ENCODE measurements at regions not wholly inside any gene's neighbourhood (a gene's known extent, or its start where the extent isn't known, plus 50 kb on each side); places are given as distances from the start of the nearest gene placed in this dataset.

GRCh38 chr4:63708661-63709060 lies 700.6 kb downstream of the TECRL start:
- no peak overlapping the region for H3K27ac ChIP-seq (ENCODE audit: low read depth, low read length, poor library complexity, severe bottlenecking)

GRCh38 chr4:63700569-63700968 lies 708.7 kb downstream of the TECRL start:
- ChIA-PET POLR2A (ENCODE audit: low non-redundant PET) (no interaction called here), CTCF (no interaction called here)
- TF ChIP-seq CTCF (conservative IDR thresholded peaks at IDR 0.05; ENCODE audit: low read depth, low read length) (no peak), EZH2 (IDR thresholded peaks at IDR 0.05; ENCODE audit: borderline replicate concordance, low read depth, low read length, poor library complexity, severe bottlenecking) (no peak)
- no TSS peak for BruUV-seq (replicated peaks)
- intact Hi-C loops (cut with micrococcal nuclease; ENCODE audit: unreplicated experiment): no loop called here
- Histone ChIP-seq H3K27me3 (replicated peaks; ENCODE audit: insufficient read depth, low read depth, low read length, poor library complexity) (no peaks in the 10 kb centered on the region), H3K9me3 (ENCODE audit: low read depth, low read length, poor library complexity, severe bottlenecking) (no peaks in the 10 kb centered on the region), H3K36me3 (ENCODE audit: insufficient read depth, low read length, poor library complexity, severe bottlenecking) (no peaks in the 10 kb centered on the region), H3K27ac (ENCODE audit: low read depth, low read length, poor library complexity, severe bottlenecking) (no peak overlapping the region), H3K4me1 (ENCODE audit: insufficient read depth, low read length, poor library complexity, severe bottlenecking) (no peaks in the 10 kb centered on the region), H3K4me3 (ENCODE audit: low read depth, low read length, poor library complexity, severe bottlenecking) (no peak overlapping the region)
- DNase-seq (ENCODE audit: low spot score): no peak

More at GRCh38 chr4:63708661-63709060, 700.6 kb downstream of the TECRL start:
- POLR2A ChIA-PET (ENCODE audit: low non-redundant PET): no interaction called here
- no peaks in the 10 kb centered on the region for H3K27me3 ChIP-seq (replicated peaks; ENCODE audit: insufficient read depth, low read depth, low read length, poor library complexity)
- DNase-seq (ENCODE audit: low spot score): no peak
- no peaks in the 10 kb centered on the region for H3K9me3 ChIP-seq (ENCODE audit: low read depth, low read length, poor library complexity, severe bottlenecking)
- no peak for TF ChIP-seq EZH2 (IDR thresholded peaks at IDR 0.05; ENCODE audit: borderline replicate concordance, low read depth, low read length, poor library complexity, severe bottlenecking)
- TF ChIP-seq CTCF (conservative IDR thresholded peaks at IDR 0.05; ENCODE audit: low read depth, low read length): no peak
- CTCF ChIA-PET: no interaction called here
- no peak overlapping the region for H3K4me3 ChIP-seq (ENCODE audit: low read depth, low read length, poor library complexity, severe bottlenecking)
- BruUV-seq (replicated peaks): no TSS peak
- H3K4me1 ChIP-seq (ENCODE audit: insufficient read depth, low read length, poor library complexity, severe bottlenecking): no peaks in the 10 kb centered on the region
- no peaks in the 10 kb centered on the region for H3K36me3 ChIP-seq (ENCODE audit: insufficient read depth, low read length, poor library complexity, severe bottlenecking)
- intact Hi-C loops (cut with micrococcal nuclease; ENCODE audit: unreplicated experiment): no loop called here

- no peaks in the 10 kb centered on the region for H3K27me3 ChIP-seq (replicated peaks; ENCODE audit: insufficient read depth, low read depth, low read length, poor library complexity)
- no peak overlapping the region for H3K27ac ChIP-seq (ENCODE audit: low read depth, low read length, poor library complexity, severe bottlenecking)
- intact Hi-C loops (cut with micrococcal nuclease; ENCODE audit: unreplicated experiment): no loop called here
- H3K4me1 ChIP-seq (ENCODE audit: insufficient read depth, low read length, poor library complexity, severe bottlenecking): no peaks in the 10 kb centered on the region
- H3K4me3 ChIP-seq (ENCODE audit: low read depth, low read length, poor library complexity, severe bottlenecking): no peak overlapping the region
- no TSS peak for BruUV-seq (replicated peaks)
- POLR2A ChIA-PET (ENCODE audit: low non-redundant PET): no interaction called here
- TF ChIP-seq EZH2 (IDR thresholded peaks at IDR 0.05; ENCODE audit: borderline replicate concordance, low read depth, low read length, poor library complexity, severe bottlenecking): no peak
- no peak for TF ChIP-seq CTCF (conservative IDR thresholded peaks at IDR 0.05; ENCODE audit: low read depth, low read length)
- H3K9me3 ChIP-seq (ENCODE audit: low read depth, low read length, poor library complexity, severe bottlenecking): no peaks in the 10 kb centered on the region
- CTCF ChIA-PET: no interaction called here
- no peaks in the 10 kb centered on the region for H3K36me3 ChIP-seq (ENCODE audit: insufficient read depth, low read length, poor library complexity, severe bottlenecking)
- no peak for DNase-seq (ENCODE audit: low spot score)
These were observed 715.9 kb downstream of the TECRL start for GRCh38 chr4:63693321-63693720.

Measured in A673 (cell line).